Liver (tissue), 8 donors: ENCODE measurements at regions not wholly inside any gene's neighbourhood (a gene's known extent, or its start where the extent isn't known, plus 50 kb on each side); places are given as distances from the start of the nearest gene placed in this dataset.

Experiments
- DNase-seq: peaks from one replicate; pipeline ENCODE4 v3.0.0-alpha.2; 2017; ENCODE audit warnings: low spot score
- H3K27ac ChIP-seq, 2 donors: one replicate each; pipeline ENCODE4 v1.7.0; 2013; ENCODE audit warnings: inconsistent platforms in 2 of 2, low read length in 2 of 2, control low read depth in 1 of 2, low read depth in 1 of 2, mild to moderate bottlenecking in 1 of 2
- H3K27me3 ChIP-seq, 4 donors: one replicate each; pipeline versions ENCODE4 v1.6.1 to v1.7.0; 2013; ENCODE audit warnings: low read length in 3 of 4, inconsistent platforms in 1 of 4, mild to moderate bottlenecking in 1 of 4, moderate library complexity in 1 of 4; ENCODE audit not compliant: control insufficient read depth in 4 of 4, insufficient read depth in 4 of 4
- H3K36me3 ChIP-seq, 4 donors: one replicate each; pipeline versions ENCODE4 v1.6.1 to v1.7.0; 2013; ENCODE audit warnings: low read length in 3 of 4, mild to moderate bottlenecking in 3 of 4, low read depth in 1 of 4, moderate library complexity in 1 of 4; ENCODE audit not compliant: control insufficient read depth in 4 of 4, insufficient read depth in 3 of 4
- H3K4me1 ChIP-seq, 4 donors: one replicate each; pipeline versions ENCODE4 v1.6.1 to v1.7.0; 2013; ENCODE audit warnings: low read length in 3 of 4, mild to moderate bottlenecking in 3 of 4, moderate library complexity in 1 of 4; ENCODE audit not compliant: control insufficient read depth in 4 of 4, insufficient read depth in 4 of 4
- H3K4me3 ChIP-seq, 3 donors: one replicate each; pipeline versions ENCODE4 v1.6.1 to v1.7.0; 2013; ENCODE audit warnings: low read length in 3 of 3, control low read depth in 1 of 3, low read depth in 1 of 3, mild to moderate bottlenecking in 1 of 3
- H3K9ac ChIP-seq, 2 donors: one replicate each; pipeline ENCODE4 v1.7.0; 2013; ENCODE audit warnings: low read length in 2 of 2, mild to moderate bottlenecking in 2 of 2, moderate library complexity in 2 of 2, control low read depth in 1 of 2, low read depth in 1 of 2
- H3K9me3 ChIP-seq, 4 donors: one replicate each; pipeline versions ENCODE4 v1.6.1 to v1.7.0; 2013; ENCODE audit warnings: low read length in 3 of 4; ENCODE audit not compliant: control insufficient read depth in 4 of 4
- ATF3 ChIP-seq: IDR thresholded peaks from 2 replicates; pipeline ENCODE4 v1.6.1; 2016; ENCODE audit warnings: antibody characterized with exemption
- CTCF ChIP-seq: fragments of 150-350 bp; IDR thresholded peaks from 2 replicates; pipeline ENCODE4 v1.5.1; 2017; ENCODE audit warnings: improper control_type of control experiment, low read depth, low read length; ENCODE audit not compliant: missing input control
- EGR1 ChIP-seq, 2 donors: IDR thresholded peaks; 2 replicates each; pipeline ENCODE4 v1.6.1; 2016 to 2018; ENCODE audit warnings: antibody characterized with exemption in 2 of 2, low read depth in 2 of 2
- FOXA2 ChIP-seq: IDR thresholded peaks from 2 replicates; pipeline ENCODE4 v1.6.1; 2016; ENCODE audit warnings: antibody characterized with exemption
- GABPA ChIP-seq, 2 donors: IDR thresholded peaks in 1 of 2; conservative IDR thresholded peaks in 1 of 2; 2 replicates each; pipeline ENCODE4 v1.6.1; 2016; ENCODE audit warnings: antibody characterized with exemption in 2 of 2, mild to moderate bottlenecking in 1 of 2, moderate library complexity in 1 of 2
- HNF4A ChIP-seq, 2 donors: conservative IDR thresholded peaks; 2 replicates each; pipeline ENCODE4 v1.6.1; 2016; ENCODE audit warnings: antibody characterized with exemption in 2 of 2, mild to moderate bottlenecking in 2 of 2
- HNF4G ChIP-seq: IDR thresholded peaks from 2 replicates; pipeline ENCODE4 v1.6.1; 2016; ENCODE audit warnings: antibody characterized with exemption
- JUND ChIP-seq, 2 donors: IDR thresholded peaks; 2 replicates each; pipeline ENCODE4 v1.6.1; 2016; ENCODE audit warnings: antibody characterized with exemption in 2 of 2
- MAX ChIP-seq: IDR thresholded peaks from 2 replicates; pipeline ENCODE4 v1.6.1; 2016; ENCODE audit warnings: antibody characterized with exemption
- NR2F2 ChIP-seq: IDR thresholded peaks from 2 replicates; pipeline ENCODE4 v1.6.1; 2016; ENCODE audit warnings: antibody characterized with exemption
- RAD21 ChIP-seq, 2 donors: IDR thresholded peaks; 2 replicates each; pipeline ENCODE4 v1.6.1; 2016; ENCODE audit warnings: antibody characterized with exemption in 2 of 2, mild to moderate bottlenecking in 2 of 2
- REST ChIP-seq: IDR thresholded peaks from 2 replicates; pipeline ENCODE4 v1.6.1; 2016; ENCODE audit warnings: antibody characterized with exemption, mild to moderate bottlenecking
- SP1 ChIP-seq: IDR thresholded peaks from 2 replicates; pipeline ENCODE4 v1.6.1; 2018; ENCODE audit warnings: antibody characterized with exemption, mild to moderate bottlenecking
- YY1 ChIP-seq: IDR thresholded peaks from 2 replicates; pipeline ENCODE4 v1.6.1; 2016; ENCODE audit warnings: antibody characterized with exemption, mild to moderate bottlenecking
- ZBTB33 ChIP-seq: IDR thresholded peaks from 2 replicates; pipeline ENCODE4 v1.6.1; 2016; ENCODE audit warnings: antibody characterized with exemption
- WGBS: extraction: QIAGEN DNeasy Blood & Tissue Kit; methylation state at CpG from one replicate; pipeline ENCODE4 v1.1.7; 2013; 5-methylcytosine and 5-hydroxymethylcytosine counted together
- donor health status: healthy.
- donor health status: healthy.
- donor health status: healthy.
- donor health status: healthy.
- donor health status: healthy.

- Histone ChIP-seq H3K4me1 (no peaks in the 10 kb centered on the region), H3K27ac (no peak overlapping the region), H3K9ac (no peak overlapping the region), H3K4me3 (no peak overlapping the region), H3K36me3 (no peaks in the 10 kb centered on the region), H3K27me3 (no peaks in the 10 kb centered on the region), H3K9me3 (no peaks in the 10 kb centered on the region)
- DNase-seq: no peak
- WGBS: 45% methylated on average over 1 of the region's 1 CpG
- TF ChIP-seq ATF3 (no peak), HNF4G (no peak), ZBTB33 (no peak), GABPA (IDR thresholded peaks at IDR 0.05 in 1 of 2, conservative IDR thresholded peaks at IDR 0.05 in 1 of 2) (no peak), HNF4A (conservative IDR thresholded peaks at IDR 0.05) (no peak), REST (no peak), CTCF (no peak), MAX (no peak), RAD21 (IDR thresholded peaks at IDR 0.05) (no peak), SP1 (no peak), YY1 (no peak), JUND (IDR thresholded peaks at IDR 0.05) (no peak), NR2F2 (no peak), FOXA2 (no peak), EGR1 (IDR thresholded peaks at IDR 0.05; ENCODE audit: low read depth in 2 of 2) (no peak)
Measured at GRCh38 chr6:19219931-19220330, 617.2 kb upstream of the ID4 start.

- peaks cover 0 to 4% (median 0%) of the 10 kb centered on the region in 4 donors for H3K27me3 ChIP-seq
- no peak overlapping the region for H3K4me3 ChIP-seq
- no peak overlapping the region for H3K27ac ChIP-seq
- H3K4me1 ChIP-seq: no peaks in the 10 kb centered on the region
- H3K36me3 ChIP-seq: no peaks in the 10 kb centered on the region
- no peak overlapping the region for H3K9ac ChIP-seq
- no peak for DNase-seq
- WGBS: 52% methylated on average over 5 of the region's 5 CpGs
- no peaks in the 10 kb centered on the region for H3K9me3 ChIP-seq
- TF ChIP-seq SP1 (no peak), HNF4G (no peak), MAX (no peak), REST (no peak), ZBTB33 (no peak), YY1 (no peak), ATF3 (no peak), GABPA (IDR thresholded peaks at IDR 0.05 in 1 of 2, conservative IDR thresholded peaks at IDR 0.05 in 1 of 2) (no peak), RAD21 (IDR thresholded peaks at IDR 0.05) (no peak), JUND (IDR thresholded peaks at IDR 0.05) (no peak), HNF4A (conservative IDR thresholded peaks at IDR 0.05) (no peak)
Measured at GRCh38 chr6:19231878-19232561, 605.1 kb upstream of the ID4 start.
